Omental fat pad (tissue), 3 donors: ENCODE measurements at regions not wholly inside any gene's neighbourhood (a gene's known extent, or its start where the extent isn't known, plus 50 kb on each side); places are given as distances from the start of the nearest gene placed in this dataset.

Source experiments
- ATAC-seq: fragments of 150-250 bp; one replicate; pipeline ENCODE4 v1.9.1; 2016; ENCODE audit warnings: mild to moderate bottlenecking, moderate library complexity; ENCODE audit not compliant: low FRiP score
- DNase-seq: peaks from one replicate; pipeline ENCODE4 v3.0.0-alpha.2; 2019; ENCODE audit warnings: low spot score
- TF ChIP-seq, protein P1 (sequence below), 3 donors: fragments of 450-650 bp; IDR thresholded peaks; one replicate each; pipeline ENCODE4 v1.5.1; 2016 to 2017; ENCODE audit warnings: antibody characterized with exemption in 3 of 3, mild to moderate bottlenecking in 3 of 3, moderate library complexity in 2 of 3

DNA sequence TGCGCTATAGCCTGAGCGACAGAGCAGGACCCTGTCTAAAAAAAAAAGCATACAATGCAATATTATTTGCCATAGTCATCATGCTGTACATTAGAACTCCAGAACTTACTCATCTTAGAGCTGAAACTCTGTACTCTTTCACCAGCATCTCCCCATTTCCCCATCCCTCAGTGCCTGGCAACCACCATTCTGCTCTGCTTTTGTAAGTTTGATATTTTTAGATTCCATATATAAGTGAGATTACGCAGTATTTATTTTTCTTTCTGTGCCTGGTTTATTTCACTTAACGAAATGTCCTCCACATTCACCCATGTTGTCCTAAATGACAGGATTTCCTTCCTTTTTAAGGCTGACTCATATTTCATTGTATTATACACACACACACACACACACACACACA lies 121.8 kb downstream of the BBS10 start:
- ATAC-seq (no peak), DNase-seq (no peak)
- TF ChIP-seq, protein P1, sequence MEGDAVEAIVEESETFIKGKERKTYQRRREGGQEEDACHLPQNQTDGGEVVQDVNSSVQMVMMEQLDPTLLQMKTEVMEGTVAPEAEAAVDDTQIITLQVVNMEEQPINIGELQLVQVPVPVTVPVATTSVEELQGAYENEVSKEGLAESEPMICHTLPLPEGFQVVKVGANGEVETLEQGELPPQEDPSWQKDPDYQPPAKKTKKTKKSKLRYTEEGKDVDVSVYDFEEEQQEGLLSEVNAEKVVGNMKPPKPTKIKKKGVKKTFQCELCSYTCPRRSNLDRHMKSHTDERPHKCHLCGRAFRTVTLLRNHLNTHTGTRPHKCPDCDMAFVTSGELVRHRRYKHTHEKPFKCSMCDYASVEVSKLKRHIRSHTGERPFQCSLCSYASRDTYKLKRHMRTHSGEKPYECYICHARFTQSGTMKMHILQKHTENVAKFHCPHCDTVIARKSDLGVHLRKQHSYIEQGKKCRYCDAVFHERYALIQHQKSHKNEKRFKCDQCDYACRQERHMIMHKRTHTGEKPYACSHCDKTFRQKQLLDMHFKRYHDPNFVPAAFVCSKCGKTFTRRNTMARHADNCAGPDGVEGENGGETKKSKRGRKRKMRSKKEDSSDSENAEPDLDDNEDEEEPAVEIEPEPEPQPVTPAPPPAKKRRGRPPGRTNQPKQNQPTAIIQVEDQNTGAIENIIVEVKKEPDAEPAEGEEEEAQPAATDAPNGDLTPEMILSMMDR (IDR thresholded peaks at IDR 0.05) = no peak

DNA sequence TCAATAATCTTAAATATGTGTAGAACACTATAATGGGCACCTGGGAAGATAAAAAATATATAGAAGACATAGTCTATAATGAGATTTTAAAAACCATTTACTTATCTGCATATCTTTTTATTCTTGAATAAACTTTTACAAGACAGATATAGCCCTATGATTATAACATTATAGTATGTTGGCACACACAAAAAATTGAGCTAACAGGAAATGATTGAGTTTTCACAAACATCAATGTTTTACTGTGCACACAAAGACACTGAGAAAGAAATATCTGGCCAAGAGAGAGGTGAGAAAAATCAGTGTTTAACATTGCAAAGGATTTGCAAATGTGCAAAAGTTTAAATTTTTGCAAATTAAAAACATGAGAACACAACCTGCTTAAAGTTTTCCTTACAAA lies 124.3 kb downstream of the BBS10 start:
- DNase-seq (no peak), ATAC-seq (no peak)

DNA sequence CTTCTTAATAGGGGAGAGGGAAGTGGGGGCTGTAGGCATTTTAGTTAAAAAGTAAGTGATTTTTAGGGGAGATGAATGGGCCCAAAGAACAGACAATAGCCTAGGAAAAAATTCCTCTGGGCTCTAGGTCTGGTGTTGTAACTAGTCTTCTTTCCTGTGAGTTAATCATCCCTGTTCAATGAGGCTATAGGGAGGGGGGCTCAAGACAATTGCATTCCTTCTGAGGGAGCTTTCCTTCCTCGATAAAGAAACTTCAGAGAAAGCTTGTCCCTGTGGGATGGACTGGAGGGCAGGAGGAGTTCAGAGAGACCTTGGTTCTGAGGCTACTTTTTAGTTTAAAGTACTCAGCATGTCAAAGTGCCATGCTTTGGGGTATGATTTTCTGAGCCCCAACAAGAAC lies 127.2 kb downstream of the BBS10 start:
- no peak for ATAC-seq
- no peak for DNase-seq
- TF ChIP-seq, protein P1 (IDR thresholded peaks at IDR 0.05) = no peak

More for the DNA sequence above, 124.3 kb downstream of the BBS10 start:
- TF ChIP-seq, protein P1 (IDR thresholded peaks at IDR 0.05) = no peak

DNA sequence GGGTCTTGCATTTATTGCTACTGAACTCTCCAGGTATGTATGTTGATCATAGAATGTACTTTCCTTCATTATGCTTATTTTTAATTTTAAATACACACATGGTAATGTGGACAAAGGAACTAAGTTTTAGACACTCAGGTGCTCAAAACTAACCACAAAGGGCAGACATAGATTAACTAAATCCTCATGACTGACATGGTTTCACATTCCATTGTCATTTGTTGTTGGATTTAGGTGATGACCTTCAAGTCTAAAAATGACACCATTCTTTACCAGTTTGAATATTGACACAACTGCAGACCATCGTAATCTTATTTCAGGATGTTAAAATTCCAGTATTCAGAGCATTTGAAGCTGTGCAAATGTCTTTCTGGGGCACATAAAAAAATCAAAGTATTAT lies 128.4 kb downstream of the BBS10 start:
- ATAC-seq = no peak
- no peak for DNase-seq
- TF ChIP-seq, protein P1 (IDR thresholded peaks at IDR 0.05) = no peak

DNA sequence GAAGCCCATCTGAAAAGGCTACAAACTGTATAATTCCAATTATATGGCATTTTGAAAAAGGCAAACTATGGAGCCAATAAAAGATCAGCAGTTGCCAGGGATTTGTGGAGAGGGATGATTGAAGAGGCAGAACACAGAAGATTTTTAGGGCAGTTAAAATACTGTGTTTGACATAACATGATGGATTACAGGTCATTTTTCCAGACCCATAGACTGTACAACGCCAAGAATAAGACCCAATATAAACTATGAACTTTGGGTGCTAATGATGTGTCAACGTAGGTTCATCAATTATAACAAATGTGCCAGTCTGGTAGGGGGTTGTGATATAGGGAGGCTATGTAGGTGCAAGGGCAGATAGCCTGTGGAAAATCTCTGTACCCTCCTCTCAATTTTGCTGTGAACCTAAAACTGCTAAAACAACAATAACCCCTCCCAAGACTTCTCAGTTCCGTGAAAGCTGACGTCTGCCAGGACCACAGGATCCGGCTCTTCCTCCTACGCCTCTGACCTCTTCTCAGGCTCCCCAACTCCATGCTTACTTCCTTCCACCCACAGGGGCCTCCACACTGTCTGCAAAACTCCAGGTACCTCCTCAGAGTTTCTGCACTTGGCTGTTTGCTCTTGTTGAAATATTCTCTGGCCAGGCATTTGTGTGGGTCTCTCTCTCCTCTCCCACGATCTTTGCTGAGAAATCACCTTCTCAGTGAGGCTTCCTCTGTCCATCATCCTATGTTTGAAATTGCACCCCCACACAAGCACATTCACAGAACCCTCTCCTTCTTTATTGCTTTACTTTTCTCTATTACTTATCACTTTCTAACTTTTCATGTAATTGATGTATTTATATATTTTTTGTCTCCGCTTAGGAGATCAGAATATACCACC lies 131.4 kb downstream of the BBS10 start:
- ATAC-seq = no peak
- no peak for DNase-seq
- TF ChIP-seq, protein P1 (IDR thresholded peaks at IDR 0.05) = no peak

DNA sequence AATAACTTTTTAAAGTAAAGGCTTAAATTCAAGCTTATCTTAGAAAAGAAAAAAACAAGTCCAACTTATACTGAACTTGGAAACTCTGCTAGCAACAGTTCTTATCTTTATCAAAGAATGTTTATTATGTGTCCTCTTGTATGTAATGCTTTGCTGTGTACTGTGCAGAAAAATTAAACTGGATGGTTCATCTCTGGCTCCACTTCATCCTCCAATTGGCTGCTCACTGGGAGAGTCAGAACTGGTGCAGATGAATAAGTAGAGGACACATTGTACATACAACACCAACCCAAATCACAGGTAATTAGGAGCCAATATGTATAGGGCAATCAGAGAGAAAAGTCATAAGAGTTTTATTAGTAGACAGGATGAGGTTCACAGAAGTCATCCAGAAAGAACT lies 123.6 kb upstream of the NAP1L1 start:
- DNase-seq = no peak
- no peak for ATAC-seq
- TF ChIP-seq, protein P1 (IDR thresholded peaks at IDR 0.05) = no peak

DNA sequence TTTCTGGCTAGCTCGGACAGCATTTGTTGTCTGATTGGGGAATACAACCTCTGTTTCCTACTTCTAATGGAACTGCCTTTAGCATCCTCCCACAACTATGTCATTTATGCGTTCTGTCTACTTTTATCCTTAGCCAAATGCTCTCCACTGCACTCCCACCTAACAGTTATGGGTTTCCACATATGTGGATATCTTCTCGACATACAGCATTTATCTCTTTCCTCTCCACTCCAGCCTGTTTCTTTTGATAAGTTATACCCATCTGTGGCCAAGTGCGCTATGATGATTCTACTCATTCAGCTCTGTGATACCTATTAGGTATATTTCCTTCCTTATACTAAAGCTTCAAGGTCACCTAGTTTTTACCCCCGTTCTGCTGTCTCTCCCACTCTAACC lies 122.2 kb upstream of the NAP1L1 start:
- TF ChIP-seq, protein P1 (IDR thresholded peaks at IDR 0.05) = no peak
- no peak for ATAC-seq
- no peak for DNase-seq
